Ammon's horn (tissue), 1 donor: ENCODE measurements at regions not wholly inside any gene's neighbourhood (a gene's known extent, or its start where the extent isn't known, plus 50 kb on each side); places are given as distances from the start of the nearest gene placed in this dataset.
A peak's percentile ranks its signal among the peaks of the same experiment; 100 is the strongest.

Experiments
- DNase-seq: peaks from one replicate; pipeline ENCODE4 v3.0.0-alpha.2; 2016; ENCODE audit warnings: low spot score

GRCh38 chr5:40413743-40414142, 266.0 kb upstream of the PTGER4 start:
- DNase-seq: no peak

DNA sequence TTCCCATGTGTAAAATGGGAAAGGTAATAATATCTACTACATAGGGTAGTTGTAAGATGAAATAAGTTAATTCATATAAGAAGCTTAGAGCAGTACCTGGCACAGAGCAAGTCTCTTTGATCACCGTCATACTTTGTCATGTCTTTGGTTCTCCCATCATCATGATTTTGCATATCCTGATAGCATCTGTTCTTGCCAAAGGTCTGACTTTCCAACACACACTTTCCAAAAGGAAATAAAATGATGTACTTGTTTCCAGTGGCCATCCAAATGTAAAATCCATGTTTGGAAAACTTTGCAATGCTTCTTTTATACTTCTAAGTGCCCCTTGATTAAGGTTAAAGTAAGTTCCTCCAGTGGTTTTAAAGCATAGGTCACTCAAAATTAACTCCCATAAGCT, 266.9 kb upstream of the PTGER4 start:
- no peak for DNase-seq

DNA sequence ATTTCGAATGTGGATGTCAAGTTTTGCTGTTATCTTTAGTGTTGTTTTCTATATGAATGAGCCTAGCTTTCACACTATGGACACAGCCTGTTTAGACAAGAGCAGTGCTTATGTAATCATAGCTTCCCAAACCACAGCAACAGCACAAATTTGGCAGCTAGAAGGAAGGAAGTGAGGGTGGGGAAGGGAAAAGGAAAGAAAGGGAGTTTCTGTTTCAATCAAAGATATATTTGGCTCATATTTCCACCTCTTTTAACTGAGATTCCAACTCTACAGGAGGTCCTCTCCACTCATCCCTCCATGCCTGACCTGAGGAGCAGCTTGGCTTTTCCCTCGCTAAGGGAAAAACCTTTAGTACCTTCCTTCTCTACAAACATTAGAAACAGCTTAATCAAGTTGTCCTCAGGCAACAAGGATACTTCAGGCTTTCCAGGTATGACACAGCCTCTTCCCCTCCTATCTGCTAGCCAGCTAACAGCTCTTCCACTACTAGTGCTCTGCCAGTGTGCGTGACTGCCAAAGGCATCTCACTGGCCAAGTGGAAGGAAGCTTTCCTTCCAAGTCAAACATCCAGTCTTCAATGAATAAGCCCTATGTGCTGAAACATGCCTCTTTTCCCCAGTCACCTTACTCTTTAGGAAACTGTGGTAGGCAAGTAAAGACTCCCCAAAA, 268.6 kb upstream of the PTGER4 start:
- peak; percentile 33 for DNase-seq

DNA sequence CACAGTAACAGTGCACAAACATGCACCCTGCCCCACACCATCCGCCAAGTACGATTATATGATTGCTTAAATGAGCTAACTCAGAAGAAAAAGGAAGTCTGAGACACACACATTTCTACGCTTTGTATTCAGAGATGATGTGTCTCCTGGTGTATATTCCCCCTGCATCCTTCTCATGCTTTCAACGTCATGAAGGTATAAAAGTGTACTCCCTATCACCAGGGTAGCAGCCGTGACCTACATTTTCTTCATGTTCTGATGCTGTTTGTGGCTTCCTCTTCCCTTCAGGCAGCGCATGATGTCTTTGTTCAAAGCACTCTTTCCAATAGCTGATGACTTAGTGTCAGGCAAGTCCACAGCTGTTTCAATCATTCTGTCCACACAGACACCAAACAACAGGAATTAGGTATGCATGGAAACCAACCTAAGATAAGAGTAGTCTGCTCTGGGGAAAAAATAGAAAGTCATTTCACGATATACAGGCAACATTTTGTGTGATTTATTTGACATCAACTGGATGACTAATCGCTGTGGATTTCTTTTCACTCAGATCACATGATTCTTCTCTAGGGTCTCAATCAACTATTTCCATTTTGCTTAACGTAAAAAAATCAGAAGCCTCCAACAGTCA, 269.4 kb upstream of the PTGER4 start:
- peak; percentile 11 for DNase-seq

DNA sequence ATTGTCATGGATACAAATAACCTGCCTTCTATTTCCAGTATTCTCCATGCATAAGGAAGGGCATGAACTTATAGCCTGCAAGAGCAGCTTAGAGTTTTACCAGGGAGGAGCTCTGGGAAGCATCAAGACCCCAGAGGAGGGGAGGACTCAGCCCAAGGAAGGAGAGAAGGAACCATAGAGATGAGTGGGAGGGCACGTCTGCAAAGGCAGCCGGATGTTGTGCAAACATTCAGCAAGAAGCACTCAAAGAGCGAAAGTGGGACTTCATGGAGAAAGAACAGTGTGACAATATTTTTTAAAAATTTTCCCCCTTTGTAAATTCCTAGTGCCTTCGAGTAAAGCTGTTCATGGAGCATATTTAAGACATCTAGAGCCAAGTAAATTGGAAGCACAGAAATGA, 270.1 kb upstream of the PTGER4 start:
- DNase-seq: peak; percentile 29

GRCh38 chr5:40406741-40407211, 272.9 kb upstream of the PTGER4 start:
- DNase-seq: no peak

GRCh38 chr5:40405996-40406740, 273.5 kb upstream of the PTGER4 start:
- DNase-seq: no peak

DNA sequence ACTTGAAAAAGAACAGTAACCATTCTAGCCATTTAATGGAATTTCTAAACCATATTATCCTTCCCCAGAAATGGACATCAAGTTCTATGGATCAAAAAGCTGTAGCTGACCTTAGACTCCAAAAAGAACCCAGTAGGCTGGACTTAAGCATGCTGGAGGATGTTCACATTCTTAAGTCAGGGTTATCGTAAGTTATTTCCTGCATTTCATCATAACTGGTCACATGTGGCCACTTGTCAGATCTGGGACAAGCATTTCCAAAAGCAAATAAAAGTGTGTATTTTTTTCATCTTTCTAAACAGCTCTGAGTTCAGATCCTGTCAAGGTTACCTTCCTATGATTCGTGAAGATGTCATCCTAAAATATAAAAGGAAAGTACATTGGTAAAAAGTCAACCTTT, 274.5 kb upstream of the PTGER4 start:
- no peak for DNase-seq

- no peak for DNase-seq
Measured at GRCh38 chr5:40404613-40405012, 275.1 kb upstream of the PTGER4 start.

DNA sequence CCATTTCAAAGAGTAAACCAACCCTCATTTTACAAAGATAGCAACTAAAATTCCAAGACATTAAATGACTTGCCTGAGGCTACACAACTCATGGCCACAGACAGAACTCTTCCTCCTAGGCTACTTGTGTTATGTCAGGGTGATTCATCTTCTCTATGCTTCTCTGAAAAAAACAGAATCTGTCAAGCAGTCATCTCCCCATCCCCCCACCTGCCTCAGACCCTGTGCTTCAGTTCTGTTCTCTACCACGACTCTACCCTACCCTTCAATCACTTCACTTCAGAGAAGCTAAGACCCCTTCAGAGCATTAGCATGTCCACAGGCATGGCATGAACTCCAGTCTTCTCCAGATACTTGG, 277.7 kb upstream of the PTGER4 start:
- DNase-seq: no peak

DNA sequence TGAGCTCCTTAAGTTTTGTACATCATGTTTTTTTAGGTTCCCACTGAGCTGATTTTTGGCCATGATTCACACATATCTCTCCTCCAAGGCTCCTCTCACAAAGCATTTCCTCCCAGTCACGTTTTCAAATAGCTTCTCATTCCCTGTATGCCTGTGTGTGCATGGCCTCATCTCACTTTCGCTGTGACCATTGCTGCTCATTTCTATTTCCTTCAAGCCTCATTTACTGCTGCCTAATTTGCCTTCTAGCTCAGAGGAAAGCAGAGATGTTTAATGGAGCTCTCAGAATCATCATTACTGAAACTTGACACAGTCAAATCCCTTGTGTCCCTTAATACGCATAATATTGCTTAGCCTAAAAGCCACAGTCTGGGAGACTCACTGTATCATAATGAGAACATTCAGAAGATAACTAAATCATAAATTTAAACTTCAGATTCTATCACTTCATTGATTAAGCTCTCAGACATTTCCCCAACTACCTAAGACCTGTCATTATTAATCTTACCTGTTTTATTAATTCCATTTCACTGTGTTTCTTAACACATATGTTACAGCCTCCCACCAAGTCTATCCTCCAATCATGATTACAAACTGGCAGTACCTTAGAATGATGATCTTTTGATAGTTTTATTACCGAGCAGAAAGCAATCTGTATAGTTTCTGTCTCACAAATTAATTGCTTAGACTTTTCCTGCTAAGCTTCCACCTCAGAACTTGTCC, 278.3 kb upstream of the PTGER4 start:
- DNase-seq: no peak

- DNase-seq: no peak
Measured at GRCh38 chr5:40400245-40400644, 279.5 kb upstream of the PTGER4 start.

GRCh38 chr5:40399349-40399748, 280.4 kb upstream of the PTGER4 start:
- no peak for DNase-seq

GRCh38 chr5:40397976-40398375, 281.7 kb upstream of the PTGER4 start:
- no peak for DNase-seq

DNA sequence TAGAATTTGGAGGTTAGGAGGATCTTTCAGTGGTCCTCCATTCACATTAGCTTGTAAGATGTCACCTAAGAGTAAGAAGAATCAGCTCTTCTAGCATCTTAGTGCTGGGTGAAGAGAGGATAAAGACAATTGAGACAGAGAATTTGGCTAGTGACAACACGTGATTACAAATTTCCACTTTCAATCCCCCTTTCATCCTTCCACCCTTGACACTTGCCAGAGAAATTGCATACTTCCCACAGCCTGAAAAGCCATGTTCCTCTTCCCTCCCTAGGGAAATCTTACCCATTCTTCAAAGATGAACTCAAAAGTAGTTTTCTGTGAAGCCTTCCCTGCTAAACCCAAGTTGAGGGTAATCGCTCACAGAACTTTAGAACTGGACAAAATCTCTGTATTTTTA, 282.6 kb upstream of the PTGER4 start:
- no peak for DNase-seq

DNA sequence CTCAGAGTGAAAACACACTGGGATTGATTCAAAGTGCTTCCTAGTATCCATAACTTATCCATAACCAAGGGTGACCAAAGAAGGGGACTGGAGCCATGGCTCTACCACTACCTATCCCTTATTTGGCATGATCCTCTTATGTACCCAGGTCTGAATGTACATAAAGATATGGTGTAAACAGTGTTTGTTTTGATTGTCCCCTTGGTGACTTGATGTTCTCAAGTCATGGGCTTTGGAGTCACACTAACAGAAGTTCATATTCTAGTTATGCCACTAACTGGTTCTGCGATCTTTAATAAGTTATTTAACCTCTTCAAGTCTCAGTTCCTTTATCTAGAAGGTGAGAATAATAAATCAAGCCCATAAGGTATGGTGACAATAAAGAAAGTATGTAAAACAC, 283.4 kb upstream of the PTGER4 start:
- DNase-seq: no peak

DNA sequence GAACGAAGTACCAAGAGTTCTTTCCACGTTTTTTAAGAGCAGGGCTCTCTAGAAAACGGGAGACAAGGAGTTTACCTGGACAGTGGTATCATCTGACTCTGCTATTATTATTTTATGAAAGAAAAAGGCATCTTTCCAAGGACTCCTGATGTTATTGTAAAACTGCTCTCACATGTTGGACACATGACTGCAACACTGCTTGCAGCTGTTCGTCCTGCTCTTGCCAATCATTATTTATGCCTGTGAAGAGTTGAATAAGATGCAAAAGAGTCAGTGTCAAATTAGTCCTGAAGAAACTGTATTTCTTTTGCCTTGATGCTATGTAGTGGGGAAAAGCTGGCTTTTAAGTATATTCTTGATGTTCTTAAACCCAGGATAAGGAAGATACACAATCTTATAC, 284.5 kb upstream of the PTGER4 start:
- DNase-seq: no peak

DNA sequence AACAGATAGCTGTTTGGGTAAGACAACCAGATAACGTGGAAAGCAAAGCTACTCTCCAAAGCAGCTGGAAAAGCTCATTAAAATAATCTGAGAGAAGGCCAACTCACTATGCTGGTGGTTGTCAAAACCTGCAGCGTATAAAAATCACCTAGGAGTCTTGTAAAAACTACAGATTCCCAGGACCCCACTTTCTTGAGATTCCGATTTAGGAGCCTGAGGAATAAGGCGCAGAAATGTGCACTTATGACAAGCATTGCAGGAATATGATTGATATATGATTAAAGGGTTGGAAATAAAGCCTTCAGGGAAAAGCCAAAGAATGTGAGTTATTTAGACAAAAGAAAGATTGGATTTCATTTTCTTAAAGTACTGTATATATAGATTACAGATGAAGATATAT, 285.0 kb upstream of the PTGER4 start:
- DNase-seq: no peak

GRCh38 chr5:40391642-40392041, 288.1 kb upstream of the PTGER4 start:
- no peak for DNase-seq

DNA sequence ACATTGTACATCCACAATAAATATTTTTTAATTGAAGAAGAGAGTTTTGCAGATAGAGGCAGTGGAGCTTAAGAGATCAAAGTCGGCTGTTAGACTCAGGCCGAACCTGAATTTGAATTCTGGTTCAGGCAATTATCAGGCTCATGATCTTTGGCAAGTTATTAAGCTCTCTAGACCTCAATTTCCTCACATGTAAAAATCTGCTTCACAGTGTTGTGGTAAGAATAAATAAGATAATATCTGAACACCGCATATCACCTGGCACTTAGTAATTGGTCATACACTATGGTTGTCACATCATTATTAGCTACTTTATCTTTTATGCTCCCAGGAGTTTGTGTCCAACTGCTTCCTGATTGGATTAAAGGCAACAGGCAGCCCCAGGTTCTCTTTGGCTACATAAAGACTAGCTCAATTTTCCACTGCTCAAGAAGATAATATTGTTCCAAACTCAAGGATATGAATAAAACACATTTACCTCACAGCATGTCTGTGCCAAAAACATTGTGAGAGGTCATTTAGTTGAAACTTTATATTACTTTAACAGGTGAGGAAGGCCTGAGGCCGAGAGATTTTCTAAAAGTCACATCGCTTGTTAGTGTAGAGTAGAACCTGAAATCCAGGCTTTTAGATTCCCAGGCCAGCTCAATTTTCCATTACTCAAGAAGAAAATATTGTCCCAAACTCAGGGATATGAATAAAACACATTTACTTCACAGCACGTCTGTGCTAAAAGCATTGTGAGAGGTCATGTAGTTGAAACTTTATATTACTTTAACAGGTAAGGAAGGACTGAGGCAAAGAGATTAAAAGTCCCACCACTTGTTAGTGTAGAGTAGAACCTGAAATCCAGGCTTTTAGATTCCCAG, 289.2 kb upstream of the PTGER4 start:
- DNase-seq: no peak

- no peak for DNase-seq
Measured at GRCh38 chr5:40389591-40389990, 290.1 kb upstream of the PTGER4 start.

DNA sequence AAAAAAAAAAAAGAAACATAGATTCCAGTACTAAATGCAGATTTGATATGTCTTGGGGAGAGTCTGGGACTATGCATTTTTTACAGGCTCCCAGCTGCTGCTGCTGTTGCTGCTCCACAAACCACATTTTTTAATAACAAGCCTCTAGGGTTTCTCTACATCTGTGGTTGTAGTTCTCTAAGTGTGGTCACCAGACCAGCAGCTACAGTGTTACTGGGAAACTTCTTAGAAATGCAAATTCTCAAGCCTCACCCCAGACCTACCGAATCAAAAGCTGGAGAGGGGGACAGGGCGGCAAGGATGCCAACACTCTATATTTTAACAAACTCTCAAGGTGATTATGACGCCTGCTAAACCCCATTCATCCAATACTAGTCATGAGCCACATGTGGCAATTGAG, 293.4 kb upstream of the PTGER4 start:
- no peak for DNase-seq
